HG02973 (cell line): ENCODE measurements at regions not wholly inside any gene's neighbourhood (a gene's known extent, or its start where the extent isn't known, plus 50 kb on each side); places are given as distances from the start of the nearest gene placed in this dataset.

Source experiments
- ATAC-seq: cut with Tn5 transposase; IDR thresholded peaks from one replicate; pipeline ENCODE4 v1.9.1; 2021; ENCODE audit warnings: moderate library complexity; ENCODE audit not compliant: unreplicated experiment

GRCh38 chr2:137729305-137729704 lies 235.0 kb upstream of the HNMT start:
- no peak for ATAC-seq

GRCh38 chr2:137737559-137737958 lies 226.7 kb upstream of the HNMT start:
- no peak for ATAC-seq

GRCh38 chr2:137741784-137742362 lies 222.4 kb upstream of the HNMT start:
- ATAC-seq = no peak

GRCh38 chr2:137747509-137747908 lies 216.8 kb upstream of the HNMT start:
- ATAC-seq = no peak

GRCh38 chr2:137748533-137748932 lies 215.7 kb upstream of the HNMT start:
- ATAC-seq = no peak

- ATAC-seq = no peak
Observed at GRCh38 chr2:137764646-137765045, 199.6 kb upstream of the HNMT start.

GRCh38 chr2:137769406-137769805 lies 194.9 kb upstream of the HNMT start:
- ATAC-seq = no peak

- no peak for ATAC-seq
Observed at GRCh38 chr2:137770166-137770565, 194.1 kb upstream of the HNMT start.

- ATAC-seq = peak; percentile 58
Observed at GRCh38 chr2:137771064-137771463, 193.2 kb upstream of the HNMT start.

- ATAC-seq = no peak
Observed at GRCh38 chr2:137772451-137772850, 191.8 kb upstream of the HNMT start.

- no peak for ATAC-seq
Observed at GRCh38 chr2:137775529-137775928, 188.7 kb upstream of the HNMT start.

GRCh38 chr2:137776697-137777096 lies 187.6 kb upstream of the HNMT start:
- ATAC-seq = no peak

GRCh38 chr2:137797641-137798040 lies 166.6 kb upstream of the HNMT start:
- ATAC-seq = peak; percentile 61

- ATAC-seq = no peak
Observed at GRCh38 chr2:137799600-137799999, 164.7 kb upstream of the HNMT start.

GRCh38 chr2:137800386-137800785 lies 163.9 kb upstream of the HNMT start:
- ATAC-seq = no peak

GRCh38 chr2:137801228-137801627 lies 163.0 kb upstream of the HNMT start:
- ATAC-seq = no peak

- ATAC-seq = no peak
Observed at GRCh38 chr2:137802038-137802437, 162.2 kb upstream of the HNMT start.

- no peak for ATAC-seq
Observed at GRCh38 chr2:137806068-137806805, 158.0 kb upstream of the HNMT start.

- ATAC-seq = no peak
Observed at GRCh38 chr2:137809252-137809651, 155.0 kb upstream of the HNMT start.

- no peak for ATAC-seq
Observed at GRCh38 chr2:137809837-137810236, 154.4 kb upstream of the HNMT start.

GRCh38 chr2:137812517-137812916 lies 151.8 kb upstream of the HNMT start:
- no peak for ATAC-seq

- no peak for ATAC-seq
Observed at GRCh38 chr2:137813176-137813575, 151.1 kb upstream of the HNMT start.

- ATAC-seq = no peak
Observed at GRCh38 chr2:137817058-137817457, 147.2 kb upstream of the HNMT start.
